IMR-90 (cell line): ENCODE measurements at regions not wholly inside any gene's neighbourhood (a gene's known extent, or its start where the extent isn't known, plus 50 kb on each side); places are given as distances from the start of the nearest gene placed in this dataset.

Experiments
- ATAC-seq: fragments of 200-7000 bp; cut with Tn5 transposase; 2 replicates; pipeline ENCODE4 v1.9.1; 2020; ENCODE audit warnings: low read depth, mild to moderate bottlenecking, moderate library complexity
- BruUV-seq: library from RNA; stranded (reverse); fragments of 400-500 nt; replicated peaks from 2 replicates; lab custom pipeline; 2021; lab: Mats Ljungman, UMichigan
- CTCF ChIA-PET: fragments of 300-600 bp; formaldehyde crosslinking; extraction: SDS; loops from one replicate; lab custom pipeline; 2021; ENCODE audit warnings: antibody characterized with exemption; lab: Yijun Ruan, JAX
- POLR2A ChIA-PET: fragments of 300-600 bp; sonication (Branson Sonifier 250); formaldehyde crosslinking; loops from one replicate; lab custom pipeline; 2022; ENCODE audit warnings: antibody characterized with exemption; ENCODE audit not compliant: unreplicated experiment; lab: Charles Lee
- DNase-seq: peaks from one replicate; pipeline ENCODE4 v3.0.0; 2013
- H2AFZ ChIP-seq: replicated peaks from 2 replicates; pipeline ENCODE3; 2013; ENCODE audit warnings: low read length, mild to moderate bottlenecking; ENCODE audit not compliant: poor library complexity
- H2AK5ac ChIP-seq: 2 replicates; pipeline ENCODE4 v1.6.1; 2013; ENCODE audit warnings: low read depth, low read length, inconsistent platforms
- H2AK9ac ChIP-seq: replicated peaks from 2 replicates; pipeline ENCODE3; 2013; ENCODE audit warnings: mild to moderate bottlenecking, low read depth, low read length, moderate library complexity; ENCODE audit not compliant: poor library complexity
- H2BK120ac ChIP-seq: 2 replicates; pipeline ENCODE4 v1.6.1; 2013; ENCODE audit warnings: low read depth, low read length, inconsistent platforms
- H2BK15ac ChIP-seq: 3 replicates; pipeline ENCODE4 v1.6.1; 2013; ENCODE audit warnings: low read depth, low read length, inconsistent platforms
- H2BK20ac ChIP-seq: 2 replicates; pipeline ENCODE4 v1.6.1; 2013; ENCODE audit warnings: low read depth, mild to moderate bottlenecking, inconsistent platforms, low read length, moderate library complexity
- H2BK5ac ChIP-seq: 2 replicates; pipeline ENCODE4 v1.6.1; 2013; ENCODE audit warnings: mild to moderate bottlenecking, low read depth, low read length, inconsistent platforms; ENCODE audit not compliant: poor library complexity, severe bottlenecking
- H3K14ac ChIP-seq: replicated peaks from 2 replicates; pipeline ENCODE4 v1.6.1; 2013; ENCODE audit warnings: low read depth, low read length, inconsistent platforms
- H3K18ac ChIP-seq: 2 replicates; pipeline ENCODE4 v1.6.1; 2013; ENCODE audit warnings: low read depth, low read length, control low read depth
- H3K23ac ChIP-seq: 2 replicates; pipeline ENCODE4 v1.6.1; 2013; ENCODE audit warnings: low read depth, low read length, inconsistent platforms
- H3K27ac ChIP-seq: 2 replicates; pipeline ENCODE4 v1.5.1; 2013; ENCODE audit warnings: mild to moderate bottlenecking, control low read depth, low read length; ENCODE audit not compliant: insufficient read depth
- H3K27me3 ChIP-seq: 2 replicates; pipeline ENCODE4 v1.6.1; 2013; ENCODE audit warnings: low read length; ENCODE audit not compliant: control insufficient read depth, insufficient read depth
- H3K36me3 ChIP-seq: 2 replicates; pipeline ENCODE4 v1.6.1; 2013; ENCODE audit warnings: low read length, mixed read lengths; ENCODE audit not compliant: control insufficient read depth, insufficient read depth
- H3K4ac ChIP-seq: 2 replicates; pipeline ENCODE4 v1.6.1; 2013; ENCODE audit warnings: low read depth, low read length, inconsistent platforms
- H3K4me1 ChIP-seq: 2 replicates; pipeline ENCODE4 v1.6.1; 2013; ENCODE audit warnings: low read length, mixed read lengths; ENCODE audit not compliant: control insufficient read depth, insufficient read depth
- H3K4me2 ChIP-seq: 2 replicates; pipeline ENCODE4 v1.6.1; 2013; ENCODE audit warnings: low read depth, mild to moderate bottlenecking, control low read depth, low read length, moderate library complexity
- H3K4me3 ChIP-seq: 2 replicates; pipeline ENCODE4 v1.5.1; 2013; ENCODE audit warnings: low read depth, mild to moderate bottlenecking, control low read depth, low read length, moderate library complexity; ENCODE audit not compliant: insufficient read depth
- H3K56ac ChIP-seq: 2 replicates; pipeline ENCODE4 v1.6.1; 2013; ENCODE audit warnings: low read length, inconsistent platforms; ENCODE audit not compliant: insufficient read depth; ENCODE audit errors: extremely low read depth
- H3K79me1 ChIP-seq, 2 experiments: 2 replicates each; pipeline ENCODE4 v1.6.1; 2013; ENCODE audit warnings: low read length in 2 of 2, inconsistent platforms in 1 of 2, low read depth in 1 of 2
- H3K9ac ChIP-seq: 2 replicates; pipeline ENCODE4 v1.6.1; 2013; ENCODE audit warnings: low read depth, low read length, control low read depth
- H3K9me1 ChIP-seq: 2 replicates; pipeline ENCODE4 v1.6.1; 2013; ENCODE audit warnings: low read length, inconsistent platforms; ENCODE audit not compliant: insufficient read depth
- H3K9me3 ChIP-seq: 2 replicates; pipeline ENCODE4 v1.6.1; 2013; ENCODE audit warnings: low read length; ENCODE audit not compliant: control insufficient read depth, insufficient read depth
- H4K20me1 ChIP-seq: 2 replicates; pipeline ENCODE4 v1.6.1; 2013; ENCODE audit warnings: low read length, inconsistent platforms; ENCODE audit not compliant: insufficient read depth
- H4K5ac ChIP-seq: 2 replicates; pipeline ENCODE4 v1.6.1; 2013; ENCODE audit warnings: mild to moderate bottlenecking, low read depth, low read length, control low read depth
- H4K8ac ChIP-seq, 2 experiments: 2 replicates each; pipeline ENCODE4 v1.6.1; 2013; ENCODE audit warnings: low read depth in 2 of 2, low read length in 2 of 2, control low read depth in 1 of 2, inconsistent platforms in 1 of 2
- H4K91ac ChIP-seq: 2 replicates; pipeline ENCODE4 v1.6.1; 2013; ENCODE audit warnings: low read depth, low read length, inconsistent platforms; ENCODE audit not compliant: insufficient read depth
- CEBPB ChIP-seq: IDR thresholded peaks from 2 replicates; pipeline ENCODE4 v1.6.1; 2012; ENCODE audit warnings: low read depth, low read length, improper control_type of control experiment
- MAFK ChIP-seq: IDR thresholded peaks from 2 replicates; pipeline ENCODE4 v1.6.1; 2012; ENCODE audit warnings: low read depth, low read length, improper control_type of control experiment
- MAZ ChIP-seq: IDR thresholded peaks from 2 replicates; pipeline ENCODE4 v1.6.1; 2012; ENCODE audit warnings: low read depth, mild to moderate bottlenecking, low read length, improper control_type of control experiment, moderate library complexity, borderline replicate concordance
- POLR2A ChIP-seq: IDR thresholded peaks from 2 replicates; pipeline ENCODE4 v1.6.1; 2012; ENCODE audit warnings: mild to moderate bottlenecking, low read depth, low read length
- RCOR1 ChIP-seq: IDR thresholded peaks from 2 replicates; pipeline ENCODE4 v1.6.1; 2012; ENCODE audit warnings: mild to moderate bottlenecking, low read length, improper control_type of control experiment; ENCODE audit not compliant: insufficient replicate concordance
- WGBS, 2 experiments: methylation state at CpG; one replicate each; pipeline versions ENCODE4 v1.1.5 to v1.1.7; 2013; ENCODE audit warnings: missing lambda C conversion rate in 2 of 2; ENCODE audit not compliant: insufficient read length in 1 of 2; ENCODE audit errors: extremely low coverage in 2 of 2; 5-methylcytosine and 5-hydroxymethylcytosine counted together
- dilution Hi-C: fragments of 300-500 bp; cut with HindIII; formaldehyde crosslinking; loops from one replicate; pipeline ENCODE4 v1.14.3; 2018; ENCODE audit warnings: low sequenced_read_pairs; ENCODE audit not compliant: unreplicated experiment
- in situ Hi-C: fragments of 300-500 bp; cut with MboI; formaldehyde crosslinking; loops from 3 replicates; pipeline ENCODE4 v1.14.3; 2019; ENCODE audit warnings: low sequenced_read_pairs, inconsistent platforms, mixed read lengths
- intact Hi-C: fragments of 100-400 bp; cut with micrococcal nuclease; formaldehyde crosslinking; loops from 2 replicates; pipeline ENCODE4 v1.10.0; 2022
- TF ChIP-seq, protein P1 (sequence below): fragments of 150-350 bp; IDR thresholded peaks from 2 replicates; pipeline ENCODE4 v1.6.1; 2016; ENCODE audit warnings: low read depth, mild to moderate bottlenecking, low read length, moderate library complexity, borderline replicate concordance
- TF ChIP-seq, protein P2 (sequence below): conservative IDR thresholded peaks from 2 replicates; pipeline ENCODE4 v1.5.1; 2012; ENCODE audit warnings: mild to moderate bottlenecking, low read depth, low read length, improper control_type of control experiment
- TF ChIP-seq, protein P3 (sequence below): fragments of 150-350 bp; IDR thresholded peaks from 2 replicates; pipeline ENCODE4 v1.6.1; 2017; ENCODE audit warnings: mild to moderate bottlenecking, antibody characterized with exemption, low read length, low read depth

DNA sequence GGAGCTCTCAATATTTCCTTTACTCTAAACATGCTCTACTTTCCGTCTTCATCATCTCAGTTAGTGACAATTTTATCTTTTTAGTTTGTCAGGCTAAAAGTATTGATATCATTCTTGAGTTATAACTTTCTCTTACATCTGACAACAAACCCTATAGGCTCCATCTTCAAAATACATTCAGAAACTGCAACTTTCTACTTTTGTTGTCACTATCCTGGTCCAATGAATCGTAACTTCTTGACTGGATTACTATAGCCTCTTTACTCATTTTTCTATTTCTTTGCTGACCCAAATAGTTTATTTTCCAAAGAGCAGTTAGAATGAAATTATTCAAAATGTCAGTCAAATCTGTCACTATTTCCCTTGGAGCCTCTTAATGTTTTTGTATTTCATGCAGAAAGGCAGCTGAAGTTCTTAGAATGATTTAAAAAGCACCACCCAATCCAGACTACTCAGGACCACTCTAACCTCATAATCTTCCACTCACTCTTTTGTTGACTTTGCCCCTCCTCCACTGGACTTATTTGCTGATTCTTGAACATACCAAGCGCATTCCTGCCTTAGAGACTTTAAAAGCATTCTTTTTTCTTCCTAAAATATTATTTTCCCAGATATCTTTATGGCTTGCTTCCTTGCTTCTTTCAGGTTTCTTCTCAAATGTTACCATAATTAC, 119.9 kb upstream of the CBLB start:
- H3K9me1 ChIP-seq: no peaks in the 10 kb centered on the region
- no peak overlapping the region for H4K5ac ChIP-seq
- no CpG with 5 or more reads among the region's 3 CpGs for WGBS, 2 experiments
- H3K56ac ChIP-seq: no peak overlapping the region
- peaks cover 2% of the 10 kb centered on the region; the same call in 1 of the 2 replicates for H3K9me3 ChIP-seq
- no peaks in the 10 kb centered on the region for H4K20me1 ChIP-seq
- DNase-seq (no peak), ATAC-seq (no peak)
- no peak overlapping the region for H2AK5ac ChIP-seq
- H2BK5ac ChIP-seq: no peak overlapping the region
- no peak for TF ChIP-seq MAFK
- TF ChIP-seq POLR2A: no peak
- TF ChIP-seq, protein P1, sequence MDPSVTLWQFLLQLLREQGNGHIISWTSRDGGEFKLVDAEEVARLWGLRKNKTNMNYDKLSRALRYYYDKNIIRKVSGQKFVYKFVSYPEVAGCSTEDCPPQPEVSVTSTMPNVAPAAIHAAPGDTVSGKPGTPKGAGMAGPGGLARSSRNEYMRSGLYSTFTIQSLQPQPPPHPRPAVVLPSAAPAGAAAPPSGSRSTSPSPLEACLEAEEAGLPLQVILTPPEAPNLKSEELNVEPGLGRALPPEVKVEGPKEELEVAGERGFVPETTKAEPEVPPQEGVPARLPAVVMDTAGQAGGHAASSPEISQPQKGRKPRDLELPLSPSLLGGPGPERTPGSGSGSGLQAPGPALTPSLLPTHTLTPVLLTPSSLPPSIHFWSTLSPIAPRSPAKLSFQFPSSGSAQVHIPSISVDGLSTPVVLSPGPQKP: no peak
- TF ChIP-seq, protein P2, sequence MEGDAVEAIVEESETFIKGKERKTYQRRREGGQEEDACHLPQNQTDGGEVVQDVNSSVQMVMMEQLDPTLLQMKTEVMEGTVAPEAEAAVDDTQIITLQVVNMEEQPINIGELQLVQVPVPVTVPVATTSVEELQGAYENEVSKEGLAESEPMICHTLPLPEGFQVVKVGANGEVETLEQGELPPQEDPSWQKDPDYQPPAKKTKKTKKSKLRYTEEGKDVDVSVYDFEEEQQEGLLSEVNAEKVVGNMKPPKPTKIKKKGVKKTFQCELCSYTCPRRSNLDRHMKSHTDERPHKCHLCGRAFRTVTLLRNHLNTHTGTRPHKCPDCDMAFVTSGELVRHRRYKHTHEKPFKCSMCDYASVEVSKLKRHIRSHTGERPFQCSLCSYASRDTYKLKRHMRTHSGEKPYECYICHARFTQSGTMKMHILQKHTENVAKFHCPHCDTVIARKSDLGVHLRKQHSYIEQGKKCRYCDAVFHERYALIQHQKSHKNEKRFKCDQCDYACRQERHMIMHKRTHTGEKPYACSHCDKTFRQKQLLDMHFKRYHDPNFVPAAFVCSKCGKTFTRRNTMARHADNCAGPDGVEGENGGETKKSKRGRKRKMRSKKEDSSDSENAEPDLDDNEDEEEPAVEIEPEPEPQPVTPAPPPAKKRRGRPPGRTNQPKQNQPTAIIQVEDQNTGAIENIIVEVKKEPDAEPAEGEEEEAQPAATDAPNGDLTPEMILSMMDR: no peak
- no peak for TF ChIP-seq MAZ
- TF ChIP-seq RCOR1: no peak
- no peak for TF ChIP-seq CEBPB
- TF ChIP-seq, protein P3, sequence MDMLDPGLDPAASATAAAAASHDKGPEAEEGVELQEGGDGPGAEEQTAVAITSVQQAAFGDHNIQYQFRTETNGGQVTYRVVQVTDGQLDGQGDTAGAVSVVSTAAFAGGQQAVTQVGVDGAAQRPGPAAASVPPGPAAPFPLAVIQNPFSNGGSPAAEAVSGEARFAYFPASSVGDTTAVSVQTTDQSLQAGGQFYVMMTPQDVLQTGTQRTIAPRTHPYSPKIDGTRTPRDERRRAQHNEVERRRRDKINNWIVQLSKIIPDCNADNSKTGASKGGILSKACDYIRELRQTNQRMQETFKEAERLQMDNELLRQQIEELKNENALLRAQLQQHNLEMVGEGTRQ: no peak
- no peak overlapping the region for H3K4me2 ChIP-seq
- intact Hi-C loops: no loop called here
- no peak overlapping the region for H2BK120ac ChIP-seq
- H3K27me3 ChIP-seq: no peaks in the 10 kb centered on the region
- H2BK15ac ChIP-seq: no peak overlapping the region
- BruUV-seq: no TSS peak
- no peak overlapping the region for H3K4me3 ChIP-seq
- no peaks in the 10 kb centered on the region for H3K36me3 ChIP-seq
- POLR2A ChIA-PET: no interaction called here
- H3K18ac ChIP-seq: no peak overlapping the region
- H3K23ac ChIP-seq: no peak overlapping the region
- no peak overlapping the region for H2AFZ ChIP-seq
- CTCF ChIA-PET: interaction anchor here (1.1 kb wide), 1 partner anchor 11 kb away, joined by 4 read pairs; no protein-coding TSS in a partner anchor
- no peak overlapping the region for H2AK9ac ChIP-seq
- no peak overlapping the region for H4K91ac ChIP-seq
- no peaks in the 10 kb centered on the region for H3K79me1 ChIP-seq
- H3K27ac ChIP-seq: no peak overlapping the region
- no peak overlapping the region for H4K8ac ChIP-seq
- no peak overlapping the region for H3K14ac ChIP-seq
- in situ Hi-C loops: no loop called here
- H2BK20ac ChIP-seq: no peak overlapping the region
- dilution Hi-C loops: no loop called here
- no peaks in the 10 kb centered on the region for H3K4me1 ChIP-seq
- H3K4ac ChIP-seq: no peak overlapping the region
- no peak overlapping the region for H3K9ac ChIP-seq
